ENCODE measurements at regions not wholly inside any gene's neighbourhood (a gene's known extent, or its start where the extent isn't known, plus 50 kb on each side); places are given as distances from the start of the nearest gene placed in this dataset.

GRCh38 chr10:14409856-14410458 lies 79.2 kb upstream of the FRMD4A start:
- TF ChIP-seq CREB5 (CRISPR knock-in tag; IDR thresholded peaks at IDR 0.05; ENCODE audit: low read depth) (no peak), GLIS3 (CRISPR knock-in tag; IDR thresholded peaks at IDR 0.05) (no peak), RARB (CRISPR knock-in tag; IDR thresholded peaks at IDR 0.05) (no peak), ISL1 (CRISPR knock-in tag; IDR thresholded peaks at IDR 0.05) (no peak), SNAI2 (CRISPR knock-in tag; IDR thresholded peaks at IDR 0.05) (no peak), ZFP3 (CRISPR knock-in tag; IDR thresholded peaks at IDR 0.05) (no peak)
- ATAC-seq = no peak

GRCh38 chr10:14409247-14409646 lies 78.5 kb upstream of the FRMD4A start:
- ATAC-seq = no peak
- TF ChIP-seq ZFP3 (CRISPR knock-in tag; IDR thresholded peaks at IDR 0.05) (no peak), ZC3H10 (CRISPR knock-in tag; IDR thresholded peaks at IDR 0.05) (no peak), ZNF70 (CRISPR knock-in tag; IDR thresholded peaks at IDR 0.05) (no peak), PATZ1 (CRISPR knock-in tag; IDR thresholded peaks at IDR 0.05; ENCODE audit: borderline replicate concordance) (no peak), ZFP30 (CRISPR knock-in tag; IDR thresholded peaks at IDR 0.05) (no peak), RARB (CRISPR knock-in tag; IDR thresholded peaks at IDR 0.05) (no peak), TCF4 (CRISPR knock-in tag; IDR thresholded peaks at IDR 0.05; ENCODE audit: borderline replicate concordance) (no peak), GLIS3 (CRISPR knock-in tag; IDR thresholded peaks at IDR 0.05) (no peak), CSDC2 (CRISPR knock-in tag; IDR thresholded peaks at IDR 0.05) (no peak), CSRNP3 (CRISPR knock-in tag; IDR thresholded peaks at IDR 0.05) (no peak), ESRRG (CRISPR knock-in tag; IDR thresholded peaks at IDR 0.05) (no peak), TSHZ2 (CRISPR knock-in tag; IDR thresholded peaks at IDR 0.05) (no peak), OSR1 (CRISPR knock-in tag; IDR thresholded peaks at IDR 0.05) (no peak), POU6F1 (CRISPR knock-in tag; IDR thresholded peaks at IDR 0.05; ENCODE audit: borderline replicate concordance, low read depth) (no peak), ARNTL (CRISPR knock-in tag; IDR thresholded peaks at IDR 0.05; ENCODE audit: borderline replicate concordance, low read depth) (no peak), ZNF8 (CRISPR knock-in tag; IDR thresholded peaks at IDR 0.05) (no peak)

GRCh38 chr10:14408139-14408538 lies 77.4 kb upstream of the FRMD4A start:
- ATAC-seq = no peak
- TF ChIP-seq SNAI2 (CRISPR knock-in tag; IDR thresholded peaks at IDR 0.05) (no peak), ARNTL (CRISPR knock-in tag; IDR thresholded peaks at IDR 0.05; ENCODE audit: borderline replicate concordance, low read depth) (no peak), PPARA (CRISPR knock-in tag; IDR thresholded peaks at IDR 0.05; ENCODE audit: borderline replicate concordance) (no peak), ZNF8 (CRISPR knock-in tag; IDR thresholded peaks at IDR 0.05) (no peak), BACH2 (CRISPR knock-in tag; IDR thresholded peaks at IDR 0.05; ENCODE audit: borderline replicate concordance) (no peak), CSRNP3 (CRISPR knock-in tag; IDR thresholded peaks at IDR 0.05) (no peak), ZFP3 (CRISPR knock-in tag; IDR thresholded peaks at IDR 0.05) (no peak), CSDC2 (CRISPR knock-in tag; IDR thresholded peaks at IDR 0.05) (no peak), ZNF565 (CRISPR knock-in tag; conservative IDR thresholded peaks at IDR 0.05; ENCODE audit: low read depth) (no peak), RARB (CRISPR knock-in tag; IDR thresholded peaks at IDR 0.05) (no peak), ZNF70 (CRISPR knock-in tag; IDR thresholded peaks at IDR 0.05) (no peak)

Measured in SK-N-SH treated with all-trans-retinoic acid at 6 μM for 48 hours (cell line).